IMR-90 (cell line): ENCODE measurements at regions not wholly inside any gene's neighbourhood (a gene's known extent, or its start where the extent isn't known, plus 50 kb on each side); places are given as distances from the start of the nearest gene placed in this dataset. TPM values are rescaled to one million over a fixed set of nuclear protein-coding genes. Genes with fewer than 3 reads are reported as not detected.

ENCODE experiments used
- microRNA-seq, 2 experiments: library from miRNA; stranded (forward) in 1 of 2; unstranded in 1 of 2; fragments of 10-50 nt in 1 of 2; fragments of <30 nt in 1 of 2; gene quantifications in 1 of 2; microRNA quantifications in 1 of 2; one replicate each; pipeline versions ENCODE3 to v1.1.0; 2013 to 2020; ENCODE audit not compliant: insufficient read depth in 1 of 2, insufficient read length in 1 of 2, unreplicated experiment in 1 of 2
- small RNA-seq, 5 experiments: library from RNA; depleted of rRNA; stranded (forward); fragments of <200 nt; gene quantifications; one replicate each; pipeline ENCODE3, GENCODE V24; 2012

Small RNA genes in the stretch of these regions (microRNA-seq; reads per million reads assigned to microRNA genes)
- not detected for gene AL157371.1 (ENCODE audit: insufficient read depth, insufficient read length)

Small RNA genes in the stretch of these regions (small RNA-seq; reads per million reads assigned to genes)
- 0 to 0.17 (median 0) reads per million in 5 experiments for gene AL157371.1
